IgD-negative memory B cell (primary cell): ENCODE measurements at regions not wholly inside any gene's neighbourhood (a gene's known extent, or its start where the extent isn't known, plus 50 kb on each side); places are given as distances from the start of the nearest gene placed in this dataset.

Experiments
- H3K27ac Mint-ChIP-seq, 3 donors: one replicate each; pipeline ENCODE4 v1.8.0; 2020 to 2022; ENCODE audit warnings: mild to moderate bottlenecking in 3 of 3, mixed read lengths in 3 of 3, moderate library complexity in 1 of 3
- H3K27me3 Mint-ChIP-seq: one replicate; pipeline ENCODE4 v1.8.0; 2021; ENCODE audit warnings: mixed read lengths
- H3K36me3 Mint-ChIP-seq: one replicate; pipeline ENCODE4 v1.8.0; 2020; ENCODE audit warnings: mild to moderate bottlenecking, mixed read lengths
- H3K4me1 Mint-ChIP-seq, 3 donors: one replicate each; pipeline ENCODE4 v1.8.0; 2020 to 2022; ENCODE audit warnings: mixed read lengths in 3 of 3, mild to moderate bottlenecking in 1 of 3
- H3K4me3 Mint-ChIP-seq, 4 donors: one replicate each; pipeline ENCODE4 v1.8.0; 2020 to 2022; ENCODE audit warnings: mild to moderate bottlenecking in 4 of 4, mixed read lengths in 4 of 4, moderate library complexity in 3 of 4
- H3K9me3 Mint-ChIP-seq, 3 donors: one replicate each; pipeline ENCODE4 v1.8.0; 2020 to 2021; ENCODE audit warnings: mixed read lengths in 3 of 3, mild to moderate bottlenecking in 1 of 3

DNA sequence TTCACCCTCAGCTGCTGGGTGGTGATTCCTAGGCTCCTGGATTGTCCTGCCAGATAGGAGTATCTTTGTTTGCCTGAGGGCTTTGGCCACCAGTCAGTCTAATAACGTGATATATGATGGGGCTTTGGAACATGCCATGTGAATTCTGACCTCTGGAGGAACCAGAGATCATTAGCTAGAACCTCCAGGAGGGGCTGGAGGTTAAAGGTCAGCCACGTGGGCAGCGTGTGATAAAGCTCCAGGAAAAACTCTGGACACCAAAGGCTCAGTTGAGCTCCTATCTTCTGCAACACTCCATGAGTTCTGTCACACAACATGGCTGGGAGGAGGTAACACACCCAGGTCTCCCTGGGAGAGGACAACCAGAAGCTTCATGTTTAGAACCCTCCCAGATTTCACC is 251.1 kb downstream of the DAD1 start:
- H3K36me3 Mint-ChIP-seq = peaks cover 1% of the 10 kb centered on the region
- H3K4me3 Mint-ChIP-seq = no peak overlapping the region
- H3K27me3 Mint-ChIP-seq = no peaks in the 10 kb centered on the region
- H3K4me1 Mint-ChIP-seq = peaks cover 0 to 7% (median 3%) of the 10 kb centered on the region in 3 donors
- H3K9me3 Mint-ChIP-seq = no peaks in the 10 kb centered on the region
- no peak overlapping the region for H3K27ac Mint-ChIP-seq

DNA sequence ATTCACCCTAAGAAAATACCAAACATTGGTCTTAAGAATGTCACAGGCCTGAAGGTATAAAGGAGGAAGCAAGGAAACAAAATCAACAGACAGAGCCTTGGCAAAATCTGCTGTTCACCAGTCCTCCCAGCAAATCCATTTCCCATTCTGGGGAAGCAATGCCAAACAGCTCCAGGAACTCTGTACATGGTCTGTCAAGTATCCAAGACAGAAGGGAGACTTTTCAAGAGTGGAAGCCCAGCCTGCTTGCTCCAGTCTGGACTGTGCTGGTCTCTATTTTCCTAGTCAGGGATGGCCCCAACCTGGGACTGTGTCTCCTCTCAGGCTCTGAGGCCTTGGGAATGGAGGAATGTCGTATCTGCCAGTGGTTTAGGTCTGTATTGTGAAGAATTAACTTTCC is 251.5 kb downstream of the DAD1 start:
- H3K4me1 Mint-ChIP-seq = peaks cover 0 to 7% (median 3%) of the 10 kb centered on the region in 3 donors
- H3K27me3 Mint-ChIP-seq = no peaks in the 10 kb centered on the region
- no peaks in the 10 kb centered on the region for H3K9me3 Mint-ChIP-seq
- H3K4me3 Mint-ChIP-seq = no peak overlapping the region
- H3K27ac Mint-ChIP-seq = peak overlapping the region in 1 of 3 donors; percentile 75
- peaks cover 1% of the 10 kb centered on the region for H3K36me3 Mint-ChIP-seq

GRCh38 chr14:22336031-22336430 is 253.0 kb downstream of the DAD1 start:
- no peaks in the 10 kb centered on the region for H3K9me3 Mint-ChIP-seq
- no peaks in the 10 kb centered on the region for H3K27me3 Mint-ChIP-seq
- H3K4me3 Mint-ChIP-seq = no peak overlapping the region
- H3K4me1 Mint-ChIP-seq = peaks cover 0 to 7% (median 3%) of the 10 kb centered on the region in 3 donors
- H3K27ac Mint-ChIP-seq = no peak overlapping the region
- H3K36me3 Mint-ChIP-seq = no peaks in the 10 kb centered on the region

- Mint-ChIP-seq H3K36me3 (peaks cover 1% of the 10 kb centered on the region), H3K4me3 (no peak overlapping the region), H3K9me3 (peaks cover 0 to 5% (median 4%) of the 10 kb centered on the region in 3 donors), H3K27ac (no peak overlapping the region), H3K4me1 (peaks cover 0 to 7% (median 3%) of the 10 kb centered on the region in 3 donors), H3K27me3 (peaks cover 4% of the 10 kb centered on the region)
Observed at GRCh38 chr14:22334627-22335026, 254.4 kb downstream of the DAD1 start.

- Mint-ChIP-seq H3K4me1 (peaks cover 0 to 7% (median 3%) of the 10 kb centered on the region in 3 donors), H3K4me3 (no peak overlapping the region)
Observed at GRCh38 chr14:22334275-22334577, 254.8 kb downstream of the DAD1 start.

DNA sequence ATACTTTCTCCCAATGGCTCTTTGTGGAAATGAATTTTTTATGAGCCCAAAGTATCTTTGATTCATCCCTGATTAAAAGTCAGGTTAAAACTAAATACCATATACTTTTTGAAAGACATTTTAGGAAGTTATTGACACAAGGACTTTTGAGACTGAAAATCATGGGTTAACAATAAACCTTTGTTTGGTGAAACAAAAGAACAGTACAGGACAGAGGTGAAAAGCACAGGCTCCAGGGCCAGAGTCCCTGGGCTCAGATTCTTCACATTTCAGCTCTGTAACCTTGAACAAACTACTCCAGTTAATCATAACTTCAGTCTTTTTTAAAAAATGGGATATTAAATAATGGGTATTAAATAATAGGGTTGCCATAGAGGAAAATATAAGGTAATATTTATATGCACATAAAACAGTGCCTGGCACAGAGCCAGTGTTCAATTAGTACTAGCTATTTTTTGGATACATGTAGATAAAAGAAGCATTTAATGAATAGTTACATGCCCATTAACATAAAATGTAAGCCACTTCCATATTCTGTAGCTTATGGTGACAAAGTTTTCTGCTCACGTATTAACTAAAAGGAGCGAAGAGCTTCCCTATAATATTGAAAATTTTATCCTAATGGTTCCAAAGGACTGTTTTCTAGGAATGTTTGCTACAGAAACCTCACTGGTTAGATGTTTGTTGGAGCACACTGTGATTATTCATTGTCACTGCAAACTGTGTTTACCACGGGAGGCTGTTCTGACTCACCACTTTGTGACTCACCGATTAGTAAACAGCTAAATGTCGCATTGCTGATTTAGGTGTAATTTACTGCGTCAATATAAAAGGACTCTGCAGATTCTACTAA is 255.4 kb downstream of the DAD1 start:
- peaks cover 0 to 7% (median 3%) of the 10 kb centered on the region in 3 donors for H3K4me1 Mint-ChIP-seq
- H3K27ac Mint-ChIP-seq = no peak overlapping the region
- H3K36me3 Mint-ChIP-seq = peaks cover 1% of the 10 kb centered on the region
- H3K4me3 Mint-ChIP-seq = no peak overlapping the region
- peaks cover 0 to 12% (median 11%) of the 10 kb centered on the region in 3 donors for H3K9me3 Mint-ChIP-seq
- H3K27me3 Mint-ChIP-seq = peaks cover 4% of the 10 kb centered on the region

More at GRCh38 chr14:22334275-22334577, 254.8 kb downstream of the DAD1 start:
- Mint-ChIP-seq H3K36me3 (peaks cover 1% of the 10 kb centered on the region), H3K27me3 (peaks cover 4% of the 10 kb centered on the region), H3K27ac (no peak overlapping the region), H3K9me3 (peaks cover 0 to 6% (median 6%) of the 10 kb centered on the region in 3 donors)

GRCh38 chr14:22332686-22333421 is 256.2 kb downstream of the DAD1 start:
- Mint-ChIP-seq H3K4me3 (no peak overlapping the region), H3K4me1 (peaks cover 0 to 7% (median 3%) of the 10 kb centered on the region in 3 donors), H3K9me3 (peaks cover 0 to 17% (median 11%) of the 10 kb centered on the region in 3 donors), H3K27ac (no peak overlapping the region), H3K27me3 (peaks cover 4% of the 10 kb centered on the region), H3K36me3 (peaks cover 1% of the 10 kb centered on the region)

GRCh38 chr14:22329371-22329770 is 259.7 kb downstream of the DAD1 start:
- H3K27ac Mint-ChIP-seq = peak overlapping the region in 1 of 3 donors; percentile 57
- H3K4me1 Mint-ChIP-seq = no peaks in the 10 kb centered on the region
- no peak overlapping the region for H3K4me3 Mint-ChIP-seq
- H3K36me3 Mint-ChIP-seq = peaks cover 1% of the 10 kb centered on the region
- peaks cover 4% of the 10 kb centered on the region for H3K27me3 Mint-ChIP-seq
- peaks cover 0 to 22% (median 16%) of the 10 kb centered on the region in 3 donors for H3K9me3 Mint-ChIP-seq

- H3K27me3 Mint-ChIP-seq = peaks cover 4% of the 10 kb centered on the region
- H3K4me3 Mint-ChIP-seq = no peak overlapping the region
- H3K27ac Mint-ChIP-seq = no peak overlapping the region
- peaks cover 1% of the 10 kb centered on the region for H3K36me3 Mint-ChIP-seq
- no peaks in the 10 kb centered on the region for H3K4me1 Mint-ChIP-seq
- peaks cover 0 to 22% (median 16%) of the 10 kb centered on the region in 3 donors for H3K9me3 Mint-ChIP-seq
Observed at GRCh38 chr14:22325676-22326400, 263.2 kb downstream of the DAD1 start.

DNA sequence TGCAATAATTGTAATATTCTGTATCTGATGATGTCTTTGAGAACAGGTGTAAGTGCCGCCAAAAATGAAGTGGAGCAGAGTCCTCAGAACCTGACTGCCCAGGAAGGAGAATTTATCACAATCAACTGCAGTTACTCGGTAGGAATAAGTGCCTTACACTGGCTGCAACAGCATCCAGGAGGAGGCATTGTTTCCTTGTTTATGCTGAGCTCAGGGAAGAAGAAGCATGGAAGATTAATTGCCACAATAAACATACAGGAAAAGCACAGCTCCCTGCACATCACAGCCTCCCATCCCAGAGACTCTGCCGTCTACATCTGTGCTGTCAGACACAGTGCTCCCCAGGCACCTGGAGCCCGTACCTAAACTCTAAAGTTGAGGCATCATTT is 268.7 kb downstream of the DAD1 start:
- Mint-ChIP-seq H3K9me3 (no peaks in the 10 kb centered on the region), H3K27ac (no peak overlapping the region), H3K27me3 (peaks cover 2% of the 10 kb centered on the region), H3K4me1 (no peaks in the 10 kb centered on the region), H3K36me3 (no peaks in the 10 kb centered on the region), H3K4me3 (no peak overlapping the region)

- Mint-ChIP-seq H3K4me3 (no peak overlapping the region), H3K4me1 (no peaks in the 10 kb centered on the region), H3K27ac (no peak overlapping the region), H3K36me3 (no peaks in the 10 kb centered on the region), H3K9me3 (no peaks in the 10 kb centered on the region), H3K27me3 (peaks cover 2% of the 10 kb centered on the region)
Observed at GRCh38 chr14:22319526-22320361, 269.3 kb downstream of the DAD1 start.

DNA sequence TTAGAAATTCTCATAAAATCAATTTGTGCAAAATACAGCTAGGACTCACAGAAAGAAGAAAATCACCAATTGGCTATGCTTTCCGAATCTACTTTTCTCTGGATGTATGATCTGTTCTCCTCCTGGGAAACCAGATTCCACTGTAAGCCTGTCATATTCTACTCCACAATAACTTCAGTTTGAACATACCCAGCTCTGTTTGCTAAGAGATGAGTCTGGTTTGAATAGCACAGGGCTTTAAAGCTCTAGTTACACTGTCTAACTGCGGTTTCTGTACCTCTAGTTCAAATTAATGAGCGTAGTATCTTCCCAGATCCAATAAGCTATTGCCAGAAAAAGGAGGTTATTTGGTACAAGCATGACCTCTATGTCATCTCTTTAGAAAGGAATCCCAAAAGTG is 270.1 kb downstream of the DAD1 start:
- H3K36me3 Mint-ChIP-seq = no peaks in the 10 kb centered on the region
- H3K4me3 Mint-ChIP-seq = no peak overlapping the region
- H3K9me3 Mint-ChIP-seq = no peaks in the 10 kb centered on the region
- peaks cover 2% of the 10 kb centered on the region for H3K27me3 Mint-ChIP-seq
- H3K4me1 Mint-ChIP-seq = peaks cover 0 to 1% (median 0%) of the 10 kb centered on the region in 3 donors
- H3K27ac Mint-ChIP-seq = no peak overlapping the region

DNA sequence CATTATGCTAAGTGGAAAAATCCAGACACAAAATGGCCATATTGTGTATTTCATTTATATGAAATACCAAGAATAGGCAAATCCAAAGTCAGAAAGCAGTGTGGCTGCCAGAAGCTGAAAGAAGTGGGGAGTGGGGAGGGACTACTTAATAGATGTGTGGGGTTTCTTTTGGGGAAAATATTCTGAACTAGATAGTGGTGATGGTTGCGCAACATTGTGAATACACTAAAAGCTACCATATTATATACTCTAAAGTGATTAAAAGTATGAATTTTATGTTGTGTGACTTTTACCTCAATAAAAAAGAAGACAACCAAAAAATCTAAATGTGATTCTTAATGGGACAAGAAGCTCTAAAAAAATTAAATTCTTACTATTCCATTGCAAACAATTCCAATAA is 272.6 kb downstream of the DAD1 start:
- Mint-ChIP-seq H3K4me3 (no peak overlapping the region), H3K27me3 (peaks cover 2% of the 10 kb centered on the region), H3K9me3 (no peaks in the 10 kb centered on the region), H3K27ac (no peak overlapping the region), H3K4me1 (peaks cover 0 to 1% (median 0%) of the 10 kb centered on the region in 3 donors), H3K36me3 (no peaks in the 10 kb centered on the region)

GRCh38 chr14:22315336-22315735 is 273.7 kb downstream of the DAD1 start:
- Mint-ChIP-seq H3K4me3 (no peak overlapping the region), H3K27me3 (peaks cover 2% of the 10 kb centered on the region), H3K4me1 (peaks cover 0 to 1% (median 0%) of the 10 kb centered on the region in 3 donors), H3K27ac (peak overlapping the region in 1 of 3 donors; percentile 28), H3K9me3 (no peaks in the 10 kb centered on the region), H3K36me3 (no peaks in the 10 kb centered on the region)
